ENCODE measurements at regions not wholly inside any gene's neighbourhood (a gene's known extent, or its start where the extent isn't known, plus 50 kb on each side); places are given as distances from the start of the nearest gene placed in this dataset.

GRCh38 chr12:3931206-3931605, 58.0 kb upstream of the PARP11 start:
- TF ChIP-seq RAD21 (conservative IDR thresholded peaks at IDR 0.05) (no peak), EZH2 (IDR thresholded peaks at IDR 0.05; ENCODE audit: borderline replicate concordance, insufficient read depth, low read length, poor library complexity, severe bottlenecking) (no peak), REST (IDR thresholded peaks at IDR 0.05; ENCODE audit: borderline replicate concordance) (no peak), CTCF (IDR thresholded peaks at IDR 0.05; ENCODE audit: poor library complexity, severe bottlenecking) (no peak), EP300 (conservative IDR thresholded peaks at IDR 0.05; ENCODE audit: poor library complexity, severe bottlenecking) (no peak), SMC3 (conservative IDR thresholded peaks at IDR 0.05; ENCODE audit: poor library complexity) (no peak), TAF1 (IDR thresholded peaks at IDR 0.05; ENCODE audit: low read depth) (no peak), MXI1 (conservative IDR thresholded peaks at IDR 0.05; ENCODE audit: poor library complexity, severe bottlenecking) (no peak)
